SH-SY5Y (cell line): ENCODE measurements at regions not wholly inside any gene's neighbourhood (a gene's known extent, or its start where the extent isn't known, plus 50 kb on each side); places are given as distances from the start of the nearest gene placed in this dataset.

Experiments used
- GATA2 ChIP-seq: IDR thresholded peaks from 2 replicates; pipeline ENCODE4 v1.6.1; 2011; ENCODE audit warnings: mild to moderate bottlenecking, low read depth, low read length
- GATA3 ChIP-seq: IDR thresholded peaks from 2 replicates; pipeline ENCODE4 v1.6.1; 2011; ENCODE audit warnings: low read depth, mild to moderate bottlenecking, low read length, moderate library complexity

DNA sequence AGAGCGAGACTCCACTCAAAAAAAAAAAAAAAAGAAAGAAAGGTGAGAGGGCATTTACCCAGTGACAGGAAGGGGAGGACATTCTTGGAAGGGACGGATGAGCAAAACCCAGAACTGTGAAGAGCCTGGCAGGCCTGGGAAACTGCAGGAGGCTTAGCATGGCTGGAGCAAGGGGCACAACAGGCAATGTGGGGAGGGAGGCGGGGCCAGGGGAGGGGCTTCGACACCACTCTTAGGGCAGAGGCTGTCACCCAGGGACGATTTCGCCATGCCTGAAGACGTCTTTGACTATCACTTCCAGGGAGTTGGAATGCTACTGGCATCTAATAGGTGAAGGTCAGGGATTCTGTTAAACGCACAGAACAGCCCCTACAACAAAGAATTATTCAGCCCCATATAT is 184.0 kb downstream of the HUNK start:
- TF ChIP-seq GATA2 (no peak), GATA3 (no peak)
